A549 (cell line): ENCODE measurements at regions not wholly inside any gene's neighbourhood (a gene's known extent, or its start where the extent isn't known, plus 50 kb on each side); places are given as distances from the start of the nearest gene placed in this dataset.

Source experiments
- ATAC-seq, 2 experiments: fragments of 200-7000 bp in 1 of 2; fragments of >200 bp in 1 of 2; cut with Nextera tagmentation in 1 of 2; cut with Tn5 transposase in 1 of 2; 3 replicates each; pipeline versions ENCODE4 v1.8.0 to v1.9.1; 2018 to 2020; ENCODE audit warnings: mild to moderate bottlenecking in 1 of 2, moderate library complexity in 1 of 2
- CTCF ChIA-PET: fragments of 300-600 bp; sonication (Branson Sonifier 250); formaldehyde crosslinking; extraction: SDS; loops from one replicate; lab custom pipeline; 2021; ENCODE audit warnings: antibody characterized with exemption, inconsistent platforms; lab: Yijun Ruan, JAX
- POLR2A ChIA-PET: fragments of 350-600 bp; formaldehyde crosslinking; extraction: SDS; loops from one replicate; lab custom pipeline; 2021; ENCODE audit warnings: antibody characterized with exemption, inconsistent platforms; lab: Yijun Ruan, JAX
- DNase-seq, 2 experiments: peaks; one replicate each; pipeline versions ENCODE4 v3.0.0 to v3.0.0-alpha.2; 2011 to 2016; ENCODE audit warnings: low read depth in 1 of 2, low spot score in 1 of 2
- FAIRE-seq: peaks from 2 replicates; lab custom pipeline; 2011; peaks lifted over from hg19 to GRCh38; lab: Jason Lieb, UNC
- H3K27ac ChIP-seq, 2 experiments: fragments of >200 bp; sonication (Bioruptor Twin); formaldehyde crosslinking; 3 replicates each; pipeline ENCODE4 v1.5.1; 2016 to 2017
- H3K4me1 ChIP-seq: fragments of >200 bp; sonication (Bioruptor Twin); formaldehyde crosslinking; 3 replicates; pipeline ENCODE4 v1.6.1; 2016
- H3K4me2 ChIP-seq: fragments of >200 bp; sonication (Bioruptor Twin); formaldehyde crosslinking; 3 replicates; pipeline ENCODE4 v1.6.1; 2016
- H3K4me3 ChIP-seq: fragments of >200 bp; sonication (Bioruptor Twin); formaldehyde crosslinking; 3 replicates; pipeline ENCODE4 v1.5.1; 2016
- H3K9me3 ChIP-seq: fragments of >200 bp; sonication (Bioruptor Twin); formaldehyde crosslinking; 3 replicates; pipeline ENCODE4 v1.6.1; 2016
- BHLHE40 ChIP-seq: IDR thresholded peaks from 2 replicates; pipeline ENCODE4 v1.6.1; 2012; ENCODE audit warnings: low read depth, low read length, inconsistent platforms
- CEBPB ChIP-seq, 2 experiments: fragments of >200 bp in 1 of 2; sonication (Bioruptor Twin) in 1 of 2; formaldehyde crosslinking in 1 of 2; IDR thresholded peaks; 2 replicates each; pipeline ENCODE4 v1.6.1; 2012 to 2016
- CHD4 ChIP-seq: fragments of 200-600 bp; sonication (generic); IDR thresholded peaks from 2 replicates; pipeline ENCODE4 v1.6.1; 2016; ENCODE audit warnings: antibody characterized with exemption, mild to moderate bottlenecking, borderline replicate concordance
- EHMT2 ChIP-seq: fragments of 200-600 bp; sonication (generic); IDR thresholded peaks from 2 replicates; pipeline ENCODE4 v1.6.1; 2016; ENCODE audit warnings: antibody characterized with exemption, low read depth, mild to moderate bottlenecking, moderate library complexity
- EP300 ChIP-seq, 2 experiments: fragments of >200 bp; sonication (Bioruptor Twin); formaldehyde crosslinking; IDR thresholded peaks; 2 replicates in 1 of 2; 3 replicates in 1 of 2; pipeline ENCODE4 v1.6.1; 2016 to 2017
- ESRRA ChIP-seq: fragments of 150-350 bp; IDR thresholded peaks from 2 replicates; pipeline ENCODE4 v1.6.1; 2014; ENCODE audit warnings: mild to moderate bottlenecking, low read length, borderline replicate concordance
- FOSB ChIP-seq: fragments of 250-450 bp; sonication (Bioruptor Pico); IDR thresholded peaks from 2 replicates; pipeline ENCODE4 v1.5.0; 2020; ENCODE audit warnings: mild to moderate bottlenecking, moderate library complexity
- FOSL2 ChIP-seq, 2 experiments: fragments of 450-650 bp in 1 of 2; fragments of >200 bp in 1 of 2; sonication (Bioruptor Twin) in 1 of 2; formaldehyde crosslinking; IDR thresholded peaks; 2 replicates each; pipeline versions ENCODE4 v1.5.0 to v1.6.1; 2016 to 2020; ENCODE audit warnings: mild to moderate bottlenecking in 1 of 2, moderate library complexity in 1 of 2
- FOXS1 ChIP-seq: fragments of 250-450 bp; sonication (Bioruptor Pico); IDR thresholded peaks from 2 replicates; pipeline ENCODE4 v1.5.0; 2020; ENCODE audit warnings: mild to moderate bottlenecking, moderate library complexity
- GATA3 ChIP-seq: IDR thresholded peaks from 2 replicates; pipeline ENCODE4 v1.6.1; 2012; ENCODE audit warnings: borderline replicate concordance
- HOXB13 ChIP-seq: fragments of 250-450 bp; sonication (Bioruptor Pico); IDR thresholded peaks from 2 replicates; pipeline ENCODE4 v1.5.0; 2020; ENCODE audit warnings: low read depth, mild to moderate bottlenecking, moderate library complexity
- HOXB5 ChIP-seq: fragments of 250-450 bp; sonication (Bioruptor Pico); IDR thresholded peaks from 2 replicates; pipeline ENCODE4 v1.5.0; 2020; ENCODE audit warnings: mild to moderate bottlenecking, moderate library complexity
- KDM1A ChIP-seq: fragments of 200-600 bp; sonication (generic); IDR thresholded peaks from 2 replicates; pipeline ENCODE4 v1.6.1; 2016; ENCODE audit warnings: low read depth, mild to moderate bottlenecking
- NFE2L2 ChIP-seq: fragments of 150-350 bp; conservative IDR thresholded peaks from 2 replicates; pipeline ENCODE4 v1.6.1; 2014; ENCODE audit warnings: low read length
- NR3C1 ChIP-seq: fragments of >200 bp; sonication (Bioruptor Twin); formaldehyde crosslinking; IDR thresholded peaks from 3 replicates; pipeline ENCODE4 v1.6.1; 2017
- RAD21 ChIP-seq, 2 experiments: fragments of >200 bp in 1 of 2; sonication (Bioruptor Twin) in 1 of 2; formaldehyde crosslinking in 1 of 2; IDR thresholded peaks in 1 of 2; conservative IDR thresholded peaks in 1 of 2; 2 replicates in 1 of 2; 3 replicates in 1 of 2; pipeline ENCODE4 v1.6.1; 2012 to 2018; ENCODE audit warnings: inconsistent platforms in 1 of 2
- RCOR1 ChIP-seq: fragments of 150-350 bp; IDR thresholded peaks from 2 replicates; pipeline ENCODE4 v1.6.1; 2014; ENCODE audit warnings: antibody characterized with exemption, low read length, low read depth
- RFX5 ChIP-seq: fragments of 450-650 bp; IDR thresholded peaks from 2 replicates; pipeline ENCODE4 v1.7.1; 2014; ENCODE audit warnings: antibody characterized with exemption, mild to moderate bottlenecking, moderate library complexity
- SMC3 ChIP-seq: fragments of >200 bp; sonication (Bioruptor Twin); formaldehyde crosslinking; IDR thresholded peaks from 3 replicates; pipeline ENCODE4 v1.6.1; 2018; ENCODE audit warnings: inconsistent platforms
- TFCP2L1 ChIP-seq: fragments of 250-450 bp; sonication (Bioruptor Pico); IDR thresholded peaks from 2 replicates; pipeline ENCODE4 v1.5.0; 2021; ENCODE audit warnings: mild to moderate bottlenecking
- ZNF302 ChIP-seq: fragments of 250-450 bp; sonication (Bioruptor Pico); IDR thresholded peaks from 2 replicates; pipeline ENCODE4 v1.9.0; 2021; ENCODE audit warnings: inconsistent platforms, mild to moderate bottlenecking, moderate library complexity
- WGBS: methylation state at CpG from one replicate; pipeline ENCODE4 v1.1.6; 2017; ENCODE audit errors: missing lambda C conversion rate; 5-methylcytosine and 5-hydroxymethylcytosine counted together
- TF ChIP-seq, protein P1 (sequence below): fragments of >200 bp; sonication (Bioruptor Twin); formaldehyde crosslinking; IDR thresholded peaks from 3 replicates; pipeline ENCODE4 v1.6.1; 2016
- TF ChIP-seq, protein P2 (sequence below): IDR thresholded peaks from 2 replicates; pipeline ENCODE4 v1.6.1; 2012; ENCODE audit warnings: low read depth, borderline replicate concordance

DNA sequence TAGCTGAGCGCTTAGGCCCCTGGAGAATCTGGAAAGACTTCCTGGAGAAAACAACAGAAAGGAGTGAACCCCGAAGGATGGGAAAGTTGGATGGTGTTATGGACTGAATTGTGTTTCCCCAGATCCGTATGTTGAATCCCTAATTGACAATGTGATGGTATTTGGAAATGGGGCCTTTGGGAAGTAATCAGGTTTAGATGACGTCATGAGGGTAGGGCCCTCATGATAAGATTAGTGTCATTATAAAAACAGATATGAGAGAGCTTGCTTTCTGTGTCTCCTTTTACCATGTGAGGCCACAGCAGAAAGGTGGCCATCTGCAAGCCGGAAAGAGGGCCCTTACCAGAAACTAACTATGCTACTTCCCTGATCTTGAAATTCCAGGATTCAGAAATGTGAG, 159.5 kb downstream of the QDPR start:
- H3K27ac ChIP-seq, result no peak overlapping the region
- TF ChIP-seq CEBPB (IDR thresholded peaks at IDR 0.05) (no peak), KDM1A (no peak), BHLHE40 (no peak), FOSB (no peak), CHD4 (no peak), HOXB5 (CRISPR knock-in tag) (no peak), RFX5 (no peak), EHMT2 (no peak), GATA3 (no peak), NFE2L2 (no peak), SMC3 (no peak), FOXS1 (no peak), HOXB13 (CRISPR knock-in tag) (no peak), FOSL2 (IDR thresholded peaks at IDR 0.05) (no peak), FOSL2 (CRISPR knock-in tag; IDR thresholded peaks at IDR 0.05) (no peak), EP300 (IDR thresholded peaks at IDR 0.05) (no peak), ZNF302 (no peak)
- TF ChIP-seq, protein P1, sequence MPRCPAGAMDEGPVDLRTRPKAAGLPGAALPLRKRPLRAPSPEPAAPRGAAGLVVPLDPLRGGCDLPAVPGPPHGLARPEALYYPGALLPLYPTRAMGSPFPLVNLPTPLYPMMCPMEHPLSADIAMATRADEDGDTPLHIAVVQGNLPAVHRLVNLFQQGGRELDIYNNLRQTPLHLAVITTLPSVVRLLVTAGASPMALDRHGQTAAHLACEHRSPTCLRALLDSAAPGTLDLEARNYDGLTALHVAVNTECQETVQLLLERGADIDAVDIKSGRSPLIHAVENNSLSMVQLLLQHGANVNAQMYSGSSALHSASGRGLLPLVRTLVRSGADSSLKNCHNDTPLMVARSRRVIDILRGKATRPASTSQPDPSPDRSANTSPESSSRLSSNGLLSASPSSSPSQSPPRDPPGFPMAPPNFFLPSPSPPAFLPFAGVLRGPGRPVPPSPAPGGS, result no peak
- DNase-seq, result no peak
- ChIA-PET POLR2A (no interaction called here), CTCF (interaction anchor here (1.0 to 2.1 kb wide), 2 partner anchors 28 to 95 kb away, joined by 3 to 4 read pairs; no protein-coding TSS in a partner anchor)
- 18% methylated on average over 5 of the region's 5 CpGs for WGBS
- H3K4me3 ChIP-seq, result no peak overlapping the region
- H3K9me3 ChIP-seq, result no peaks in the 10 kb centered on the region
- H3K4me2 ChIP-seq, result no peak overlapping the region
- H3K4me1 ChIP-seq, result no peaks in the 10 kb centered on the region
- FAIRE-seq, result no peak
- no peak for ATAC-seq

DNA sequence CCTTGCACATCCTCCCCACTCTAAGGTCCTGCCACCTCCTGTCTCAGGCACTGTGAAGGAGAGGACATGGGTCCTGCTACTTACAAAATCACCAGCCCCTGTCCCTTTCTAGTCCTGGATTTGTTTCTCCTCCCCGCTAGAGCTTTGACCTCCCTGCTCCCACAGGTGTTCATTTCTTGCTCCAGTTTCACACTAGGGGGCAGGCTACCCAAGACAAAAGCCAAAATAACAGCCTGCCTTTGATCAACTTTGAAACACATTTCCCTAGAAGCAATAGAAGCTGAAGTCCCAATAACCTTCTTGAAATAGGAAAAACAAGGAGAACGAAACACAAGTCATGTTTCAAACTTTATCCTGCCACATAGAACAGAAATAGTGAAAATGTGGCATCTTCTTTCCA, 164.4 kb downstream of the QDPR start:
- ChIA-PET POLR2A (no interaction called here), CTCF (interaction anchor here (0.6 to 2.8 kb wide), 5 partner anchors 11 to 222 kb away, joined by 3 to 8 read pairs (median 3); no protein-coding TSS in a partner anchor)
- Histone ChIP-seq H3K4me3 (no peak overlapping the region), H3K27ac (no peak overlapping the region), H3K9me3 (no peaks in the 10 kb centered on the region), H3K4me1 (no peaks in the 10 kb centered on the region), H3K4me2 (no peak overlapping the region)
- TF ChIP-seq RAD21 (conservative IDR thresholded peaks at IDR 0.05 in 1 of 2, IDR thresholded peaks at IDR 0.05 in 1 of 2) (0 out of 5 replicates have a peak, but pooled peaks of 1 of the 2 experiments have one; percentile 5), ESRRA (no peak)
- ATAC-seq (no peak), DNase-seq (peak; percentile 3), FAIRE-seq (no peak)
- 4% methylated on average over 2 of the region's 2 CpGs for WGBS

DNA sequence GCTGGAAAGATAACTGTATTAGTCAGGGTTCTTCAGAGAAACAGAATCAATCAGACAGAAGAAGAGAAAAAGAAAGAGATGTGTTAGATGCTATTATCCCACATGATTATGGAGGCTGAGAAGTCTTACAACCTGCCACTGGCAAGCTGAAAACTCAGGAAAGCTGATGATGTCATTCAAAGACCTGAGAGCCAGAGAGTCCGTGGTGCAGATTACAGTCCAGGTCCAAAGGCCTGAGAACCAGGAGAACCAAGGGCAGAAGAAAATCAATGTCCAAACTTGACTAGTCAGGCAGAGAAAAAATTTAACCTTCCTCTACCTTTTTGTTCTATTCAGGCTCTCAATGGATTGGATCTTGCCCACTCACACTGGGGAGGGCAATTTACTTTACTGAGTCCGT, 172.5 kb downstream of the QDPR start:
- WGBS, result 0% methylated on average over 2 of the region's 2 CpGs
- TF ChIP-seq NR3C1 (no peak), RCOR1 (no peak), FOSL2 (IDR thresholded peaks at IDR 0.05) (no peak), FOSL2 (CRISPR knock-in tag; IDR thresholded peaks at IDR 0.05) (no peak), HOXB5 (CRISPR knock-in tag) (no peak), TFCP2L1 (CRISPR knock-in tag) (no peak)
- TF ChIP-seq, protein P2, sequence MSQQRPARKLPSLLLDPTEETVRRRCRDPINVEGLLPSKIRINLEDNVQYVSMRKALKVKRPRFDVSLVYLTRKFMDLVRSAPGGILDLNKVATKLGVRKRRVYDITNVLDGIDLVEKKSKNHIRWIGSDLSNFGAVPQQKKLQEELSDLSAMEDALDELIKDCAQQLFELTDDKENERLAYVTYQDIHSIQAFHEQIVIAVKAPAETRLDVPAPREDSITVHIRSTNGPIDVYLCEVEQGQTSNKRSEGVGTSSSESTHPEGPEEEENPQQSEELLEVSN, result no peak
- H3K4me2 ChIP-seq, result no peak overlapping the region
- ChIA-PET POLR2A (no interaction called here), CTCF (interaction anchor here (1.3 kb wide), 1 partner anchor 109 kb away, joined by 4 read pairs; no protein-coding TSS in a partner anchor)
- H3K4me1 ChIP-seq, result no peaks in the 10 kb centered on the region
- ATAC-seq (no peak), FAIRE-seq (no peak), DNase-seq (no peak)
- H3K27ac ChIP-seq, result no peak overlapping the region
- H3K4me3 ChIP-seq, result no peak overlapping the region
- H3K9me3 ChIP-seq, result no peaks in the 10 kb centered on the region
